GM12891 (cell line): ENCODE measurements at regions not wholly inside any gene's neighbourhood (a gene's known extent, or its start where the extent isn't known, plus 50 kb on each side); places are given as distances from the start of the nearest gene placed in this dataset.

ENCODE experiments used
- DNase-seq: peaks from one replicate; pipeline ENCODE4 v3.0.0; 2011; ENCODE audit warnings: low spot score; ENCODE audit not compliant: insufficient read length
- FAIRE-seq: peaks from 2 replicates; lab custom pipeline; 2011; peaks lifted over from hg19 to GRCh38; lab: Jason Lieb, UNC
- PAX5 ChIP-seq: IDR thresholded peaks from 2 replicates; pipeline ENCODE4 v1.6.1; 2011; ENCODE audit warnings: low read length, moderate library complexity, mild to moderate bottlenecking; ENCODE audit not compliant: insufficient read depth, severe bottlenecking
- POLR2A ChIP-seq: IDR thresholded peaks from 2 replicates; pipeline ENCODE4 v1.6.1; 2011; ENCODE audit warnings: low read depth, low read length, control low read depth
- POLR2AphosphoS5 ChIP-seq: IDR thresholded peaks from 2 replicates; pipeline ENCODE4 v1.6.1; 2011; ENCODE audit warnings: low read depth, low read length, control low read depth
- POU2F2 ChIP-seq: IDR thresholded peaks from 2 replicates; pipeline ENCODE4 v1.6.1; 2011; ENCODE audit warnings: low read depth, mild to moderate bottlenecking, control low read depth, low read length, moderate library complexity
- SPI1 ChIP-seq: IDR thresholded peaks from 2 replicates; pipeline ENCODE4 v1.6.1; 2011; ENCODE audit warnings: low read depth, low read length, control low read depth
- TAF1 ChIP-seq: IDR thresholded peaks from 2 replicates; pipeline ENCODE4 v1.6.1; 2011; ENCODE audit warnings: low read depth, low read length, control low read depth

- TF ChIP-seq POU2F2 (no peak), TAF1 (no peak), PAX5 (no peak), POLR2AphosphoS5 (no peak), SPI1 (no peak), POLR2A (no peak)
- no peak for FAIRE-seq
- DNase-seq: no peak
Measured at GRCh38 chr1:90809093-90809492, 92.0 kb upstream of the BARHL2 start.

- no peak for DNase-seq
- TF ChIP-seq POLR2AphosphoS5 (no peak), POLR2A (no peak)
- FAIRE-seq: no peak
Measured at GRCh38 chr1:90807329-90807728, 90.2 kb upstream of the BARHL2 start.

GRCh38 chr1:90802622-90803021 is 85.5 kb upstream of the BARHL2 start:
- DNase-seq (no peak), FAIRE-seq (no peak)
- TF ChIP-seq SPI1: peak; percentile 75
- TF ChIP-seq TAF1: no peak

- no peak for TF ChIP-seq PAX5
- no peak for TF ChIP-seq SPI1
- no peak for TF ChIP-seq POLR2AphosphoS5
- TF ChIP-seq TAF1: no peak
- TF ChIP-seq POU2F2: no peak
- TF ChIP-seq POLR2A: no peak
- FAIRE-seq (no peak), DNase-seq (no peak)
Measured at GRCh38 chr1:90800012-90800717, 83.1 kb upstream of the BARHL2 start.

- FAIRE-seq (no peak), DNase-seq (no peak)
- no peak for TF ChIP-seq POU2F2
- TF ChIP-seq POLR2AphosphoS5: no peak
- TF ChIP-seq TAF1: no peak
- TF ChIP-seq SPI1: no peak
- no peak for TF ChIP-seq PAX5
- TF ChIP-seq POLR2A: no peak
Measured at GRCh38 chr1:90799326-90799725, 82.2 kb upstream of the BARHL2 start.

GRCh38 chr1:90798883-90799282 is 81.8 kb upstream of the BARHL2 start:
- no peak for TF ChIP-seq SPI1
- no peak for TF ChIP-seq POLR2A
- no peak for TF ChIP-seq POLR2AphosphoS5
- no peak for DNase-seq
- no peak for FAIRE-seq

- FAIRE-seq (no peak), DNase-seq (no peak)
- no peak for TF ChIP-seq POLR2AphosphoS5
- TF ChIP-seq POLR2A: no peak
- TF ChIP-seq SPI1: no peak
- no peak for TF ChIP-seq TAF1
- TF ChIP-seq PAX5: no peak
- TF ChIP-seq POU2F2: no peak
Measured at GRCh38 chr1:90798344-90798743, 81.2 kb upstream of the BARHL2 start.

GRCh38 chr1:90795431-90795830 is 78.3 kb upstream of the BARHL2 start:
- FAIRE-seq (no peak), DNase-seq (no peak)
- TF ChIP-seq POLR2A (no peak), TAF1 (no peak), SPI1 (no peak), PAX5 (no peak), POU2F2 (no peak), POLR2AphosphoS5 (no peak)

GRCh38 chr1:90786709-90787108 is 69.6 kb upstream of the BARHL2 start:
- TF ChIP-seq SPI1 (no peak), PAX5 (no peak), POLR2AphosphoS5 (no peak), POLR2A (no peak), TAF1 (no peak), POU2F2 (no peak)
- DNase-seq: no peak
- no peak for FAIRE-seq

- FAIRE-seq (no peak), DNase-seq (no peak)
- no peak for TF ChIP-seq SPI1
- no peak for TF ChIP-seq PAX5
- TF ChIP-seq POLR2A: no peak
Measured at GRCh38 chr1:90784186-90784847, 67.2 kb upstream of the BARHL2 start.
